ENCODE measurements at regions not wholly inside any gene's neighbourhood (a gene's known extent, or its start where the extent isn't known, plus 50 kb on each side); places are given as distances from the start of the nearest gene placed in this dataset.

DNA sequence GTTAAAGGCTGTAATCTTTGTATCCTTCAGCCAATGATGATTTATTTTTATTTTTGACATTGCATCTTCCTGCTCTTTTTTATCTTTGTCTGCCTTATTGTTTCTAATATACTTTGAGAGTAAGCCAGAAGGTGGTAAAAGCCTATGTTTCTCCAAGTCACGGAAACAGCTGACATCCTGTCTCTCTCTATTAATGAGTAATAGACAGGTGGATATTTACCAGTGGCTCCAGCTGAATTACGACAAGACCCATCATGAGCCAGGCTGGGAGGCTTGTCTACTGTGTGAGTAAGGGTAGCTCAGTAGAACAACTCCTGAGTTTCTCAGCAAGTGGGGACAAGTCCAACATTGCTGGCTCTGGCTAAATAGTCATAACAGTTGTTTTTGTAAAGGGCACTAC, 166.6 kb downstream of the NDFIP2 start:
- H2BK15ac ChIP-seq (ENCODE audit: low read depth, low read length), result no peak overlapping the region
- H4K20me1 ChIP-seq (ENCODE audit: insufficient read depth, low read length), result no peaks in the 10 kb centered on the region
- no peak overlapping the region for H3K9ac ChIP-seq (ENCODE audit: low read depth, low read length)
- no peak overlapping the region for H3K23ac ChIP-seq (ENCODE audit: low read depth, low read length)
- peaks cover 3% of the 10 kb centered on the region; the same call in 1 of the 2 replicates for H3K27me3 ChIP-seq (ENCODE audit: control insufficient read depth, insufficient read depth, low read length)
- dilution Hi-C loops (cut with HindIII; ENCODE audit: low sequenced_read_pairs, unreplicated experiment) (no loop called here), intact Hi-C loops (cut with micrococcal nuclease) (no loop called here), in situ Hi-C loops (cut with MboI; ENCODE audit: low sequenced_read_pairs) (no loop called here)
- H3K79me1 ChIP-seq (ENCODE audit: low read depth in 1 of 2, low read length in 2 of 2), result no peaks in the 10 kb centered on the region
- no peak overlapping the region for H3K4ac ChIP-seq (ENCODE audit: low read depth, low read length)
- H4K91ac ChIP-seq (ENCODE audit: insufficient read depth, low read depth, low read length), result no peak overlapping the region
- TF ChIP-seq, protein P1, sequence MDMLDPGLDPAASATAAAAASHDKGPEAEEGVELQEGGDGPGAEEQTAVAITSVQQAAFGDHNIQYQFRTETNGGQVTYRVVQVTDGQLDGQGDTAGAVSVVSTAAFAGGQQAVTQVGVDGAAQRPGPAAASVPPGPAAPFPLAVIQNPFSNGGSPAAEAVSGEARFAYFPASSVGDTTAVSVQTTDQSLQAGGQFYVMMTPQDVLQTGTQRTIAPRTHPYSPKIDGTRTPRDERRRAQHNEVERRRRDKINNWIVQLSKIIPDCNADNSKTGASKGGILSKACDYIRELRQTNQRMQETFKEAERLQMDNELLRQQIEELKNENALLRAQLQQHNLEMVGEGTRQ (IDR thresholded peaks at IDR 0.05; ENCODE audit: low read depth, low read length), result no peak
- no peak for TF ChIP-seq RFX5 (IDR thresholded peaks at IDR 0.05; ENCODE audit: low read depth, low read length)
- no peak for TF ChIP-seq MXI1 (IDR thresholded peaks at IDR 0.05; ENCODE audit: borderline replicate concordance, low read depth, low read length)
- TF ChIP-seq, protein P2, sequence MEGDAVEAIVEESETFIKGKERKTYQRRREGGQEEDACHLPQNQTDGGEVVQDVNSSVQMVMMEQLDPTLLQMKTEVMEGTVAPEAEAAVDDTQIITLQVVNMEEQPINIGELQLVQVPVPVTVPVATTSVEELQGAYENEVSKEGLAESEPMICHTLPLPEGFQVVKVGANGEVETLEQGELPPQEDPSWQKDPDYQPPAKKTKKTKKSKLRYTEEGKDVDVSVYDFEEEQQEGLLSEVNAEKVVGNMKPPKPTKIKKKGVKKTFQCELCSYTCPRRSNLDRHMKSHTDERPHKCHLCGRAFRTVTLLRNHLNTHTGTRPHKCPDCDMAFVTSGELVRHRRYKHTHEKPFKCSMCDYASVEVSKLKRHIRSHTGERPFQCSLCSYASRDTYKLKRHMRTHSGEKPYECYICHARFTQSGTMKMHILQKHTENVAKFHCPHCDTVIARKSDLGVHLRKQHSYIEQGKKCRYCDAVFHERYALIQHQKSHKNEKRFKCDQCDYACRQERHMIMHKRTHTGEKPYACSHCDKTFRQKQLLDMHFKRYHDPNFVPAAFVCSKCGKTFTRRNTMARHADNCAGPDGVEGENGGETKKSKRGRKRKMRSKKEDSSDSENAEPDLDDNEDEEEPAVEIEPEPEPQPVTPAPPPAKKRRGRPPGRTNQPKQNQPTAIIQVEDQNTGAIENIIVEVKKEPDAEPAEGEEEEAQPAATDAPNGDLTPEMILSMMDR (conservative IDR thresholded peaks at IDR 0.05; ENCODE audit: low read depth, low read length), result no peak
- TF ChIP-seq NFE2L2 (IDR thresholded peaks at IDR 0.05; ENCODE audit: low read depth, low read length), result no peak
- TF ChIP-seq, protein P3, sequence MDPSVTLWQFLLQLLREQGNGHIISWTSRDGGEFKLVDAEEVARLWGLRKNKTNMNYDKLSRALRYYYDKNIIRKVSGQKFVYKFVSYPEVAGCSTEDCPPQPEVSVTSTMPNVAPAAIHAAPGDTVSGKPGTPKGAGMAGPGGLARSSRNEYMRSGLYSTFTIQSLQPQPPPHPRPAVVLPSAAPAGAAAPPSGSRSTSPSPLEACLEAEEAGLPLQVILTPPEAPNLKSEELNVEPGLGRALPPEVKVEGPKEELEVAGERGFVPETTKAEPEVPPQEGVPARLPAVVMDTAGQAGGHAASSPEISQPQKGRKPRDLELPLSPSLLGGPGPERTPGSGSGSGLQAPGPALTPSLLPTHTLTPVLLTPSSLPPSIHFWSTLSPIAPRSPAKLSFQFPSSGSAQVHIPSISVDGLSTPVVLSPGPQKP (IDR thresholded peaks at IDR 0.05; ENCODE audit: borderline replicate concordance, low read depth, low read length), result no peak
- no peak for TF ChIP-seq MAZ (IDR thresholded peaks at IDR 0.05; ENCODE audit: borderline replicate concordance, low read depth, low read length)
- TF ChIP-seq MAFK (IDR thresholded peaks at IDR 0.05; ENCODE audit: low read depth, low read length), result no peak
- TF ChIP-seq RCOR1 (IDR thresholded peaks at IDR 0.05; ENCODE audit: insufficient replicate concordance, low read length), result no peak
- TF ChIP-seq CHD1 (IDR thresholded peaks at IDR 0.05; ENCODE audit: low read depth, low read length), result no peak
- TF ChIP-seq CEBPB (IDR thresholded peaks at IDR 0.05; ENCODE audit: low read depth, low read length), result no peak
- TF ChIP-seq SMC3 (IDR thresholded peaks at IDR 0.05; ENCODE audit: low read depth, low read length), result no peak
- no peak for TF ChIP-seq POLR2A (IDR thresholded peaks at IDR 0.05; ENCODE audit: low read depth, low read length)
- TF ChIP-seq RAD21 (IDR thresholded peaks at IDR 0.05; ENCODE audit: low read length), result no peak
- no peak for TF ChIP-seq BHLHE40 (IDR thresholded peaks at IDR 0.05; ENCODE audit: low read depth, low read length)
- TF ChIP-seq FOS (IDR thresholded peaks at IDR 0.05; ENCODE audit: low read depth, low read length), result no peak
- no peak overlapping the region for H4K8ac ChIP-seq (ENCODE audit: low read depth in 2 of 2, low read length in 2 of 2)
- ATAC-seq (ENCODE audit: low read depth) (no peak), DNase-seq (no peak)
- no peak overlapping the region for H3K14ac ChIP-seq (replicated peaks; ENCODE audit: low read depth, low read length)
- H3K9me3 ChIP-seq (ENCODE audit: control insufficient read depth, insufficient read depth, low read length), result no peaks in the 10 kb centered on the region
- POLR2A ChIA-PET (ENCODE audit: unreplicated experiment), result no interaction called here
- H3K18ac ChIP-seq (ENCODE audit: low read depth, low read length), result no peak overlapping the region
- no peak overlapping the region for H4K5ac ChIP-seq (ENCODE audit: low read depth, low read length)
- H3K4me1 ChIP-seq (ENCODE audit: control insufficient read depth, insufficient read depth, low read length), result no peaks in the 10 kb centered on the region
- no peak overlapping the region for H3K27ac ChIP-seq (ENCODE audit: insufficient read depth, low read length)
- WGBS, 2 experiments (ENCODE audit: extremely low coverage in 2 of 2, insufficient read length in 1 of 2), result no CpG with 5 or more reads among the region's 2 CpGs
- CTCF ChIA-PET, result no interaction called here
- H3K56ac ChIP-seq (ENCODE audit: extremely low read depth, insufficient read depth, low read length), result no peak overlapping the region
- H2AK9ac ChIP-seq (replicated peaks; ENCODE audit: low read depth, low read length, poor library complexity), result no peak overlapping the region
- no peak overlapping the region for H3K4me3 ChIP-seq (ENCODE audit: insufficient read depth, low read depth, low read length)
- H2BK120ac ChIP-seq (ENCODE audit: low read depth, low read length), result no peak overlapping the region
- H3K4me2 ChIP-seq (ENCODE audit: low read depth, low read length), result no peak overlapping the region
- no peak overlapping the region for H2BK20ac ChIP-seq (ENCODE audit: low read depth, low read length)
- H2AK5ac ChIP-seq (ENCODE audit: low read depth, low read length), result no peak overlapping the region
- H3K9me1 ChIP-seq (ENCODE audit: insufficient read depth, low read length), result no peaks in the 10 kb centered on the region
- no TSS peak for BruUV-seq (replicated peaks)
- H2BK5ac ChIP-seq (ENCODE audit: low read depth, low read length, poor library complexity, severe bottlenecking), result no peak overlapping the region
- no peak overlapping the region for H2AFZ ChIP-seq (replicated peaks; ENCODE audit: low read length, poor library complexity)
- H3K36me3 ChIP-seq (ENCODE audit: control insufficient read depth, insufficient read depth, low read length), result no peaks in the 10 kb centered on the region

Measured in IMR-90 (cell line).